Fibroblast of lung (primary cell): ENCODE measurements at regions not wholly inside any gene's neighbourhood (a gene's known extent, or its start where the extent isn't known, plus 50 kb on each side); places are given as distances from the start of the nearest gene placed in this dataset.

Source experiments
- DNase-seq, 2 donors: peaks; one replicate each; pipeline versions ENCODE4 v3.0.0 to v3.0.0-alpha.2; 2010; ENCODE audit warnings: low read depth in 2 of 2
- H2AFZ ChIP-seq: 2 replicates; pipeline ENCODE4 v1.5.1; 2012; ENCODE audit warnings: low read length, control low read depth, inconsistent platforms
- H3K27ac ChIP-seq: 2 replicates; pipeline ENCODE4 v1.5.1; 2011; ENCODE audit warnings: low read length, control low read depth; ENCODE audit not compliant: insufficient read depth
- H3K27me3 ChIP-seq: 2 replicates; pipeline ENCODE4 v1.5.1; 2011; ENCODE audit warnings: mild to moderate bottlenecking, low read length; ENCODE audit not compliant: control insufficient read depth, insufficient read depth
- H3K36me3 ChIP-seq: 2 replicates; pipeline ENCODE4 v1.5.1; 2011; ENCODE audit warnings: low read length; ENCODE audit not compliant: control insufficient read depth, insufficient read depth
- H3K4me1 ChIP-seq: 2 replicates; pipeline ENCODE4 v1.5.1; 2011; ENCODE audit warnings: low read length; ENCODE audit not compliant: control insufficient read depth, insufficient read depth; ENCODE audit errors: extremely low read depth
- H3K4me2 ChIP-seq: 2 replicates; pipeline ENCODE4 v1.5.1; 2011; ENCODE audit warnings: low read length, control low read depth; ENCODE audit not compliant: insufficient read depth; ENCODE audit errors: extremely low read depth
- H3K4me3 ChIP-seq, 4 experiments: fragments of 200-600 bp in 1 of 4; sonication (generic) in 1 of 4; replicated peaks in 1 of 4; 2 replicates each; pipeline ENCODE4 v1.5.1; 2011 to 2016; ENCODE audit warnings: low read length in 4 of 4, low read depth in 3 of 4, mild to moderate bottlenecking in 3 of 4, control low read depth in 2 of 4, inconsistent platforms in 1 of 4, mixed read lengths in 1 of 4; ENCODE audit not compliant: insufficient read depth in 1 of 4; ENCODE audit errors: control extremely low read depth in 1 of 4
- H3K79me2 ChIP-seq: 2 replicates; pipeline ENCODE4 v1.5.1; 2012; ENCODE audit warnings: mild to moderate bottlenecking, low read length, inconsistent platforms; ENCODE audit not compliant: control insufficient read depth, insufficient read depth
- H3K9ac ChIP-seq: 2 replicates; pipeline ENCODE4 v1.5.1; 2011; ENCODE audit warnings: mild to moderate bottlenecking, low read length, control low read depth; ENCODE audit not compliant: insufficient read depth
- H3K9me3 ChIP-seq: 2 replicates; pipeline ENCODE4 v1.5.1; 2012; ENCODE audit warnings: low read depth, low read length; ENCODE audit not compliant: control insufficient read depth, insufficient read depth
- H4K20me1 ChIP-seq: 2 replicates; pipeline ENCODE4 v1.5.1; 2011; ENCODE audit warnings: low read length; ENCODE audit not compliant: control insufficient read depth, insufficient read depth; ENCODE audit errors: extremely low read depth
- CTCF ChIP-seq, 2 donors: IDR thresholded peaks in 1 of 2; conservative IDR thresholded peaks in 1 of 2; 1 replicate in 1 of 2; 2 replicates in 1 of 2; pipeline ENCODE4 v1.5.1; 2011 to 2012; ENCODE audit warnings: low read length in 2 of 2, control low read depth in 1 of 2, inconsistent platforms in 1 of 2, low read depth in 1 of 2, mild to moderate bottlenecking in 1 of 2
- EZH2 ChIP-seq: IDR thresholded peaks from 2 replicates; pipeline ENCODE4 v1.5.1; 2012; ENCODE audit warnings: low read length, control low read depth, mild to moderate bottlenecking; ENCODE audit errors: missing control alignments

GRCh38 chr13:62360609-62361008 is 945.0 kb upstream of the PCDH20 start:
- Histone ChIP-seq H4K20me1 (no peaks in the 10 kb centered on the region), H3K4me2 (no peak overlapping the region), H3K27me3 (no peaks in the 10 kb centered on the region), H3K79me2 (no peaks in the 10 kb centered on the region), H3K4me3 (no peak overlapping the region), H3K36me3 (no peaks in the 10 kb centered on the region), H3K27ac (no peak overlapping the region), H3K9me3 (no peaks in the 10 kb centered on the region), H3K9ac (no peak overlapping the region), H3K4me1 (no peaks in the 10 kb centered on the region), H2AFZ (no peak overlapping the region)
- no peak for TF ChIP-seq CTCF (conservative IDR thresholded peaks at IDR 0.05 in 1 of 2, IDR thresholded peaks at IDR 0.05 in 1 of 2; ENCODE audit: low read depth in 1 of 2, low read length in 2 of 2)
- no peak for TF ChIP-seq EZH2
- no peak for DNase-seq

- H3K36me3 ChIP-seq = no peaks in the 10 kb centered on the region
- no peaks in the 10 kb centered on the region for H3K79me2 ChIP-seq
- no peaks in the 10 kb centered on the region for H4K20me1 ChIP-seq
- no peak overlapping the region for H2AFZ ChIP-seq
- no peak overlapping the region for H3K27ac ChIP-seq
- H3K4me2 ChIP-seq = no peak overlapping the region
- TF ChIP-seq EZH2 (no peak), CTCF (conservative IDR thresholded peaks at IDR 0.05 in 1 of 2, IDR thresholded peaks at IDR 0.05 in 1 of 2; ENCODE audit: low read depth in 1 of 2, low read length in 2 of 2) (no peak)
- no peaks in the 10 kb centered on the region for H3K4me1 ChIP-seq
- H3K27me3 ChIP-seq = no peaks in the 10 kb centered on the region
- H3K4me3 ChIP-seq = no peak overlapping the region
- H3K9me3 ChIP-seq = no peaks in the 10 kb centered on the region
- H3K9ac ChIP-seq = no peak overlapping the region
- no peak for DNase-seq
Measured at GRCh38 chr13:62358646-62358932, 942.9 kb upstream of the PCDH20 start.

GRCh38 chr13:62357887-62358645 is 942.4 kb upstream of the PCDH20 start:
- peak; percentile 31 to 80 for DNase-seq
- no peak overlapping the region for H3K27ac ChIP-seq
- H3K9me3 ChIP-seq = no peaks in the 10 kb centered on the region
- no peak overlapping the region for H2AFZ ChIP-seq
- no peaks in the 10 kb centered on the region for H4K20me1 ChIP-seq
- H3K36me3 ChIP-seq = no peaks in the 10 kb centered on the region
- no peaks in the 10 kb centered on the region for H3K4me1 ChIP-seq
- no peaks in the 10 kb centered on the region for H3K79me2 ChIP-seq
- TF ChIP-seq EZH2 = no peak
- TF ChIP-seq CTCF (conservative IDR thresholded peaks at IDR 0.05 in 1 of 2, IDR thresholded peaks at IDR 0.05 in 1 of 2; ENCODE audit: low read depth in 1 of 2, low read length in 2 of 2) = peak in 1 of 2 donors; percentile 78
- no peak overlapping the region for H3K9ac ChIP-seq
- H3K4me3 ChIP-seq = no peak overlapping the region
- no peaks in the 10 kb centered on the region for H3K27me3 ChIP-seq
- no peak overlapping the region for H3K4me2 ChIP-seq
